SK-N-SH (cell line): ENCODE measurements at regions not wholly inside any gene's neighbourhood (a gene's known extent, or its start where the extent isn't known, plus 50 kb on each side); places are given as distances from the start of the nearest gene placed in this dataset.

Experiments used
- CTCF ChIA-PET: fragments of 300-600, 350-600 bp; formaldehyde crosslinking; extraction: SDS; loops from one replicate; lab custom pipeline; 2021; lab: Yijun Ruan, JAX
- POLR2A ChIA-PET: fragments of 350-600 bp; sonication (Branson Sonifier 250); formaldehyde crosslinking; extraction: SDS; loops from one replicate; lab custom pipeline; 2020; ENCODE audit warnings: antibody characterized with exemption, inconsistent platforms; lab: Yijun Ruan, JAX
- DNase-seq: peaks from one replicate; pipeline ENCODE4 v3.0.0; 2012
- H2AFZ ChIP-seq: fragments of 200-600 bp; sonication (generic); 2 replicates; pipeline ENCODE4 v1.8.1; 2016; ENCODE audit warnings: antibody characterized with exemption, mild to moderate bottlenecking, low read depth
- H3F3A ChIP-seq: fragments of 200-600 bp; sonication (generic); replicated peaks from 2 replicates; pipeline ENCODE3; 2016; ENCODE audit warnings: antibody characterized with exemption, mild to moderate bottlenecking; ENCODE audit not compliant: insufficient read depth
- H3K27ac ChIP-seq, 2 experiments: fragments of 200-500 bp in 1 of 2; fragments of 200-600 bp in 1 of 2; sonication (Bioruptor generic) in 1 of 2; sonication (generic), shearing (Covaris generic) in 1 of 2; 2 replicates each; pipeline versions ENCODE4 v1.5.1 to v1.6.1; 2014 to 2016; ENCODE audit warnings: low read depth in 2 of 2, inconsistent platforms in 1 of 2, low read length in 1 of 2, mild to moderate bottlenecking in 1 of 2, mixed read lengths in 1 of 2
- H3K27me3 ChIP-seq: fragments of 200-600 bp; sonication (generic), shearing (Covaris generic); 2 replicates; pipeline ENCODE4 v1.6.1; 2016; ENCODE audit warnings: mixed run types; ENCODE audit not compliant: insufficient read depth
- H3K36me3 ChIP-seq, 2 experiments: fragments of 200-500 bp in 1 of 2; fragments of 200-600 bp in 1 of 2; sonication (Bioruptor generic) in 1 of 2; sonication (generic) in 1 of 2; replicated peaks in 1 of 2; 2 replicates each; pipeline versions ENCODE3 to v1.5.1; 2014 to 2016; ENCODE audit warnings: low read length in 1 of 2, mild to moderate bottlenecking in 1 of 2; ENCODE audit not compliant: insufficient read depth in 2 of 2, control insufficient read depth in 1 of 2
- H3K4me1 ChIP-seq, 2 experiments: fragments of 200-500 bp in 1 of 2; fragments of 200-600 bp in 1 of 2; sonication (Bioruptor generic) in 1 of 2; sonication (generic), shearing (Covaris generic) in 1 of 2; 2 replicates each; pipeline versions ENCODE4 v1.5.1 to v1.6.1; 2014 to 2016; ENCODE audit warnings: low read depth in 1 of 2, low read length in 1 of 2, mixed run types in 1 of 2; ENCODE audit not compliant: insufficient read depth in 2 of 2, control insufficient read depth in 1 of 2
- H3K4me2 ChIP-seq: fragments of 200-600 bp; sonication (generic), shearing (Covaris generic); 2 replicates; pipeline ENCODE4 v1.6.1; 2017; ENCODE audit warnings: mixed run types
- H3K4me3 ChIP-seq, 2 experiments: fragments of 200-500 bp in 1 of 2; fragments of 200-600 bp in 1 of 2; sonication (Bioruptor generic) in 1 of 2; sonication (generic), shearing (Covaris generic) in 1 of 2; 2 replicates each; pipeline versions ENCODE4 v1.5.1 to v1.8.1; 2014 to 2016; ENCODE audit warnings: low read depth in 2 of 2, inconsistent platforms in 1 of 2, low read length in 1 of 2, mild to moderate bottlenecking in 1 of 2, mixed read lengths in 1 of 2, moderate library complexity in 1 of 2
- H3K79me2 ChIP-seq: fragments of 200-600 bp; sonication (generic); 2 replicates; pipeline ENCODE4 v1.8.1; 2017; ENCODE audit warnings: mild to moderate bottlenecking; ENCODE audit not compliant: insufficient read depth
- H3K9ac ChIP-seq: fragments of 200-600 bp; sonication (generic); 2 replicates; pipeline ENCODE4 v1.6.1; 2017; ENCODE audit warnings: mixed run types
- H3K9me2 ChIP-seq: fragments of 200-600 bp; sonication (generic); 2 replicates; pipeline ENCODE4 v1.6.1; 2017; ENCODE audit warnings: mixed run types
- H3K9me3 ChIP-seq: fragments of 200-600 bp; sonication (generic); 2 replicates; pipeline ENCODE4 v1.6.1; 2017; ENCODE audit warnings: mixed run types, mild to moderate bottlenecking, moderate library complexity
- H4K20me1 ChIP-seq: fragments of 200-600 bp; sonication (generic); 2 replicates; pipeline ENCODE4 v1.6.1; 2017; ENCODE audit warnings: mild to moderate bottlenecking, mixed run types; ENCODE audit not compliant: insufficient read depth
- EP300 ChIP-seq, 2 experiments: IDR thresholded peaks; 2 replicates each; pipeline versions ENCODE4 v1.4.0 to v1.6.1; 2012; ENCODE audit warnings: borderline replicate concordance in 1 of 2, low read depth in 1 of 2, low read length in 1 of 2
- EZH2phosphoT487 ChIP-seq: fragments of 200-600 bp; sonication (generic); IDR thresholded peaks from 2 replicates; pipeline ENCODE4 v1.6.1; 2017; ENCODE audit warnings: low read depth, mixed run types, mild to moderate bottlenecking, antibody characterized with exemption, moderate library complexity, borderline replicate concordance
- FOSL2 ChIP-seq: IDR thresholded peaks from 2 replicates; pipeline ENCODE4 v1.4.0; 2012; ENCODE audit warnings: low read depth, mild to moderate bottlenecking, moderate library complexity, borderline replicate concordance
- FOXJ3 ChIP-seq: sonication (generic); formaldehyde crosslinking; IDR thresholded peaks from 2 replicates; pipeline ENCODE4 v1.5.1; 2020; ENCODE audit warnings: mild to moderate bottlenecking, missing genetic modification reagents
- FOXM1 ChIP-seq: IDR thresholded peaks from 2 replicates; pipeline ENCODE4 v1.4.0; 2012; ENCODE audit warnings: low read depth, mild to moderate bottlenecking
- JUND ChIP-seq: IDR thresholded peaks from 2 replicates; pipeline ENCODE4 v1.4.0; 2012
- MEF2A ChIP-seq: IDR thresholded peaks from 2 replicates; pipeline ENCODE4 v1.4.0; 2012; ENCODE audit warnings: low read depth, borderline replicate concordance
- MXI1 ChIP-seq: IDR thresholded peaks from 2 replicates; pipeline ENCODE4 v1.6.1; 2012; ENCODE audit warnings: mild to moderate bottlenecking, low read depth, low read length, improper control_type of control experiment
- NFIC ChIP-seq: IDR thresholded peaks from 2 replicates; pipeline ENCODE4 v1.4.0; 2012; ENCODE audit warnings: borderline replicate concordance
- POLR2AphosphoS5 ChIP-seq: IDR thresholded peaks from 2 replicates; pipeline ENCODE4 v1.6.1; 2012; ENCODE audit warnings: low read depth, low read length
- RAD21 ChIP-seq: IDR thresholded peaks from 2 replicates; pipeline ENCODE4 v1.6.1; 2012; ENCODE audit warnings: mild to moderate bottlenecking, low read length
- RCOR1 ChIP-seq: fragments of 150-350 bp; IDR thresholded peaks from 2 replicates; pipeline ENCODE4 v1.6.1; 2017; ENCODE audit warnings: antibody characterized with exemption, low read length
- RFX5 ChIP-seq: IDR thresholded peaks from 2 replicates; pipeline ENCODE4 v1.6.1; 2012; ENCODE audit warnings: mild to moderate bottlenecking, improper control_type of control experiment, low read length
- RXRA ChIP-seq: IDR thresholded peaks from 2 replicates; pipeline ENCODE4 v1.4.0; 2012; ENCODE audit warnings: low read depth, mild to moderate bottlenecking, borderline replicate concordance
- SIN3A ChIP-seq: IDR thresholded peaks from 2 replicates; pipeline ENCODE4 v1.6.1; 2012; ENCODE audit warnings: low read depth, mild to moderate bottlenecking, low read length, moderate library complexity, borderline replicate concordance
- TAF1 ChIP-seq: IDR thresholded peaks from 2 replicates; pipeline ENCODE4 v1.6.1; 2012; ENCODE audit warnings: low read depth, mild to moderate bottlenecking, low read length, moderate library complexity, borderline replicate concordance
- TCF12 ChIP-seq: IDR thresholded peaks from 2 replicates; pipeline ENCODE4 v1.4.0; 2012
- TEAD4 ChIP-seq: IDR thresholded peaks from 2 replicates; pipeline ENCODE4 v1.4.0; 2012; ENCODE audit warnings: mild to moderate bottlenecking, borderline replicate concordance; ENCODE audit not compliant: insufficient read depth
- YY1 ChIP-seq: IDR thresholded peaks from 2 replicates; pipeline ENCODE4 v1.4.0; 2012; ENCODE audit warnings: low read depth, mild to moderate bottlenecking
- WGBS: methylation state at CpG from one replicate; pipeline ENCODE4 v1.1.6; 2017; ENCODE audit warnings: low lambda C conversion rate; 5-methylcytosine and 5-hydroxymethylcytosine counted together
- TF ChIP-seq, protein P1 (sequence below): IDR thresholded peaks from 2 replicates; pipeline ENCODE4 v1.4.0; 2012; ENCODE audit warnings: low read depth, borderline replicate concordance
- TF ChIP-seq, protein P2 (sequence below): fragments of 150-350 bp; IDR thresholded peaks from 2 replicates; pipeline ENCODE4 v1.6.1; 2017; ENCODE audit warnings: antibody characterized with exemption, low read length, low read depth, borderline replicate concordance
- TF ChIP-seq, protein P3 (sequence below): fragments of 150-350 bp; IDR thresholded peaks from 2 replicates; pipeline ENCODE4 v1.6.1; 2016; ENCODE audit warnings: mild to moderate bottlenecking, low read depth, low read length
- TF ChIP-seq, protein P4 (sequence below): fragments of 200-600 bp; sonication (generic); IDR thresholded peaks from 2 replicates; pipeline ENCODE4 v1.6.1; 2017; ENCODE audit warnings: antibody characterized with exemption, mild to moderate bottlenecking, moderate library complexity

DNA sequence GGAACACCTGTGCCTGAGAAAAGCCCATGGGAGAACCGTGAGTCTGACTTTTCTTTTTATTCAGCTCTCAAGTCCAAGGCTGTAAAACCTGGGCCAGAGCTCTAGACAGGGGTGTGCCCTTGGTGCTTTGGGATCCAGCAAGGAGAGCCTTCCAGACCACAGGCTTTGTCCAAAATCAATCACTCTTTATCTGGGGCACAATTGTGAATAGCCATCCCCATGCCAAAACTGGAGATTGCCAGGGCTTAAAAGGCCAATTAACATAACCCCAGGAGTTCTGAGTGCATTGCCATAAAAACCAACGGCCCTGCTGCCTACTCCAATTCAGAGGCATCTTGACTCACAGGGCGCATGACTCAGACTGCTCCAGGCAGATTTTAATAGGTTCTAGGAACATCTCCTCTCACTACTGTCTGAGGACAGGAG, 391.8 kb downstream of the ARHGEF28 start:
- H3K4me1 ChIP-seq = no peaks in the 10 kb centered on the region
- H3K36me3 ChIP-seq = no peaks in the 10 kb centered on the region
- H3K27me3 ChIP-seq = no peaks in the 10 kb centered on the region
- H4K20me1 ChIP-seq = no peaks in the 10 kb centered on the region
- H3K9me2 ChIP-seq = no peaks in the 10 kb centered on the region
- no peak overlapping the region for H2AFZ ChIP-seq
- no peak overlapping the region for H3K4me3 ChIP-seq
- no peak overlapping the region for H3K4me2 ChIP-seq
- no peak overlapping the region for H3K27ac ChIP-seq
- no peaks in the 10 kb centered on the region for H3F3A ChIP-seq
- POLR2A ChIA-PET = no interaction called here
- no peaks in the 10 kb centered on the region for H3K9me3 ChIP-seq
- H3K79me2 ChIP-seq = no peaks in the 10 kb centered on the region
- no peak overlapping the region for H3K9ac ChIP-seq
- CTCF ChIA-PET = no interaction called here
- WGBS = 45% methylated on average over 3 of the region's 3 CpGs
- TF ChIP-seq FOXJ3 (CRISPR knock-in tag) (no peak), TEAD4 (no peak), YY1 (no peak), EZH2phosphoT487 (no peak), RXRA (no peak), JUND (0 out of 2 replicates have a peak, but pooled peaks have one; percentile 7), NFIC (no peak), RFX5 (no peak), TCF12 (0 out of 2 replicates have a peak, but pooled peaks have one; percentile 7), MEF2A (no peak), SIN3A (no peak), POLR2AphosphoS5 (no peak), FOXM1 (no peak), EP300 (IDR thresholded peaks at IDR 0.05; ENCODE audit: borderline replicate concordance in 1 of 2, low read depth in 1 of 2, low read length in 1 of 2) (no peak), RCOR1 (no peak), MXI1 (no peak), FOSL2 (peak; percentile 44; the same call in 1 of the 2 replicates), RAD21 (no peak), TAF1 (no peak)
- TF ChIP-seq, protein P1, sequence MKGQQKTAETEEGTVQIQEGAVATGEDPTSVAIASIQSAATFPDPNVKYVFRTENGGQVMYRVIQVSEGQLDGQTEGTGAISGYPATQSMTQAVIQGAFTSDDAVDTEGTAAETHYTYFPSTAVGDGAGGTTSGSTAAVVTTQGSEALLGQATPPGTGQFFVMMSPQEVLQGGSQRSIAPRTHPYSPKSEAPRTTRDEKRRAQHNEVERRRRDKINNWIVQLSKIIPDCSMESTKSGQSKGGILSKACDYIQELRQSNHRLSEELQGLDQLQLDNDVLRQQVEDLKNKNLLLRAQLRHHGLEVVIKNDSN = no peak
- TF ChIP-seq, protein P2, sequence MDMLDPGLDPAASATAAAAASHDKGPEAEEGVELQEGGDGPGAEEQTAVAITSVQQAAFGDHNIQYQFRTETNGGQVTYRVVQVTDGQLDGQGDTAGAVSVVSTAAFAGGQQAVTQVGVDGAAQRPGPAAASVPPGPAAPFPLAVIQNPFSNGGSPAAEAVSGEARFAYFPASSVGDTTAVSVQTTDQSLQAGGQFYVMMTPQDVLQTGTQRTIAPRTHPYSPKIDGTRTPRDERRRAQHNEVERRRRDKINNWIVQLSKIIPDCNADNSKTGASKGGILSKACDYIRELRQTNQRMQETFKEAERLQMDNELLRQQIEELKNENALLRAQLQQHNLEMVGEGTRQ = no peak
- TF ChIP-seq, protein P3, sequence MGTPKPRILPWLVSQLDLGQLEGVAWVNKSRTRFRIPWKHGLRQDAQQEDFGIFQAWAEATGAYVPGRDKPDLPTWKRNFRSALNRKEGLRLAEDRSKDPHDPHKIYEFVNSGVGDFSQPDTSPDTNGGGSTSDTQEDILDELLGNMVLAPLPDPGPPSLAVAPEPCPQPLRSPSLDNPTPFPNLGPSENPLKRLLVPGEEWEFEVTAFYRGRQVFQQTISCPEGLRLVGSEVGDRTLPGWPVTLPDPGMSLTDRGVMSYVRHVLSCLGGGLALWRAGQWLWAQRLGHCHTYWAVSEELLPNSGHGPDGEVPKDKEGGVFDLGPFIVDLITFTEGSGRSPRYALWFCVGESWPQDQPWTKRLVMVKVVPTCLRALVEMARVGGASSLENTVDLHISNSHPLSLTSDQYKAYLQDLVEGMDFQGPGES = no peak
- TF ChIP-seq, protein P4, sequence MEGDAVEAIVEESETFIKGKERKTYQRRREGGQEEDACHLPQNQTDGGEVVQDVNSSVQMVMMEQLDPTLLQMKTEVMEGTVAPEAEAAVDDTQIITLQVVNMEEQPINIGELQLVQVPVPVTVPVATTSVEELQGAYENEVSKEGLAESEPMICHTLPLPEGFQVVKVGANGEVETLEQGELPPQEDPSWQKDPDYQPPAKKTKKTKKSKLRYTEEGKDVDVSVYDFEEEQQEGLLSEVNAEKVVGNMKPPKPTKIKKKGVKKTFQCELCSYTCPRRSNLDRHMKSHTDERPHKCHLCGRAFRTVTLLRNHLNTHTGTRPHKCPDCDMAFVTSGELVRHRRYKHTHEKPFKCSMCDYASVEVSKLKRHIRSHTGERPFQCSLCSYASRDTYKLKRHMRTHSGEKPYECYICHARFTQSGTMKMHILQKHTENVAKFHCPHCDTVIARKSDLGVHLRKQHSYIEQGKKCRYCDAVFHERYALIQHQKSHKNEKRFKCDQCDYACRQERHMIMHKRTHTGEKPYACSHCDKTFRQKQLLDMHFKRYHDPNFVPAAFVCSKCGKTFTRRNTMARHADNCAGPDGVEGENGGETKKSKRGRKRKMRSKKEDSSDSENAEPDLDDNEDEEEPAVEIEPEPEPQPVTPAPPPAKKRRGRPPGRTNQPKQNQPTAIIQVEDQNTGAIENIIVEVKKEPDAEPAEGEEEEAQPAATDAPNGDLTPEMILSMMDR = no peak
- DNase-seq = no peak
